Endothelial cell of umbilical vein (primary cell): ENCODE measurements at regions not wholly inside any gene's neighbourhood (a gene's known extent, or its start where the extent isn't known, plus 50 kb on each side); places are given as distances from the start of the nearest gene placed in this dataset.

Experiments used
- BruUV-seq: library from RNA; stranded (reverse); fragments of 400-500 nt; replicated peaks from 2 replicates; lab custom pipeline; 2021; lab: Mats Ljungman, UMichigan
- CTCF ChIA-PET: fragments of 300-600, 350-600 bp; sonication (Branson Sonifier 250); formaldehyde crosslinking; loops from one replicate; lab custom pipeline; 2021; ENCODE audit warnings: antibody characterized with exemption, inconsistent platforms; lab: Charles Lee
- POLR2A ChIA-PET: fragments of 300-600, 350-600 bp; sonication (Branson Sonifier 250); formaldehyde crosslinking; loops from one replicate; lab custom pipeline; 2021; ENCODE audit warnings: antibody characterized with exemption, inconsistent platforms; lab: Charles Lee
- DNase-seq: peaks from one replicate; pipeline ENCODE4 v3.0.0-alpha.2; 2011; ENCODE audit warnings: low read depth, low spot score
- FAIRE-seq: peaks from 2 replicates; lab custom pipeline; 2011; peaks lifted over from hg19 to GRCh38; lab: Jason Lieb, UNC
- H2AFZ ChIP-seq: 2 replicates; pipeline ENCODE4 v1.6.0; 2012; ENCODE audit warnings: low read depth, low read length, control low read depth, inconsistent platforms
- H3K27ac ChIP-seq: 2 replicates; pipeline ENCODE4 v1.5.1; 2011; ENCODE audit warnings: low read depth, mild to moderate bottlenecking, control low read depth, low read length, moderate library complexity; ENCODE audit not compliant: insufficient read depth
- H3K27me3 ChIP-seq, 2 experiments: 2 replicates each; pipeline versions ENCODE4 v1.6.0 to v1.6.1; 2011; ENCODE audit warnings: low read length in 2 of 2, mixed read lengths in 1 of 2; ENCODE audit not compliant: control insufficient read depth in 2 of 2, insufficient read depth in 2 of 2
- H3K36me3 ChIP-seq, 2 experiments: 2 replicates in 1 of 2; 3 replicates in 1 of 2; pipeline ENCODE4 v1.5.1; 2011; ENCODE audit warnings: low read length in 2 of 2, mild to moderate bottlenecking in 1 of 2, moderate library complexity in 1 of 2; ENCODE audit not compliant: control insufficient read depth in 2 of 2, insufficient read depth in 2 of 2; ENCODE audit errors: extremely low read depth in 1 of 2
- H3K4me1 ChIP-seq: 3 replicates; pipeline ENCODE4 v1.5.1; 2011; ENCODE audit warnings: mild to moderate bottlenecking, low read length; ENCODE audit not compliant: control insufficient read depth, insufficient read depth; ENCODE audit errors: extremely low read depth
- H3K4me2 ChIP-seq: 2 replicates; pipeline ENCODE4 v1.6.1; 2011; ENCODE audit warnings: low read length, control low read depth, mixed read lengths; ENCODE audit not compliant: insufficient read depth
- H3K4me3 ChIP-seq, 3 experiments: fragments of 200-600 bp in 1 of 3; sonication (generic), shearing (Covaris generic) in 1 of 3; replicated peaks in 1 of 3; 2 replicates each; pipeline ENCODE4 v1.5.1; 2011 to 2016; ENCODE audit warnings: control low read depth in 3 of 3, low read length in 3 of 3, mild to moderate bottlenecking in 2 of 3, inconsistent platforms in 1 of 3, low read depth in 1 of 3, moderate library complexity in 1 of 3; ENCODE audit not compliant: insufficient read depth in 1 of 3
- H3K79me2 ChIP-seq: 2 replicates; pipeline ENCODE4 v1.6.0; 2012; ENCODE audit warnings: low read length, inconsistent platforms; ENCODE audit not compliant: control insufficient read depth, insufficient read depth
- H3K9ac ChIP-seq: replicated peaks from 2 replicates; pipeline ENCODE3; 2011; ENCODE audit warnings: low read length, control low read depth; ENCODE audit not compliant: insufficient read depth; ENCODE audit errors: extremely low read depth
- H3K9me1 ChIP-seq: replicated peaks from 3 replicates; pipeline ENCODE4 v1.6.0; 2011; ENCODE audit warnings: mild to moderate bottlenecking, low read length; ENCODE audit not compliant: control insufficient read depth, insufficient read depth; ENCODE audit errors: extremely low read depth
- H3K9me3 ChIP-seq: replicated peaks from 2 replicates; pipeline ENCODE4 v1.5.1; 2012; ENCODE audit warnings: low read length, inconsistent platforms; ENCODE audit not compliant: control insufficient read depth, insufficient read depth
- H4K20me1 ChIP-seq: replicated peaks from 2 replicates; pipeline ENCODE3; 2011; ENCODE audit warnings: mild to moderate bottlenecking, low read length; ENCODE audit not compliant: control insufficient read depth, insufficient read depth; ENCODE audit errors: extremely low read depth
- EZH2 ChIP-seq: IDR thresholded peaks from 2 replicates; pipeline ENCODE4 v1.6.1; 2012; ENCODE audit warnings: borderline replicate concordance, low read depth, mild to moderate bottlenecking, moderate library complexity, low read length, inconsistent platforms; ENCODE audit not compliant: severe bottlenecking
- FOS ChIP-seq: IDR thresholded peaks from 2 replicates; pipeline ENCODE4 v1.6.1; 2011; ENCODE audit warnings: mild to moderate bottlenecking, low read length, moderate library complexity, borderline replicate concordance; ENCODE audit not compliant: insufficient read depth
- GATA2 ChIP-seq: IDR thresholded peaks from 2 replicates; pipeline ENCODE4 v1.7.0; 2011; ENCODE audit warnings: low read depth, mild to moderate bottlenecking, moderate library complexity, mixed read lengths, low read length; ENCODE audit not compliant: insufficient read length, insufficient read depth
- JUN ChIP-seq: IDR thresholded peaks from 2 replicates; pipeline ENCODE4 v1.6.1; 2011; ENCODE audit warnings: borderline replicate concordance, low read depth; ENCODE audit not compliant: insufficient read length, insufficient read depth
- MYC ChIP-seq: IDR thresholded peaks from one replicate; pipeline ENCODE4 v1.6.1; 2011; ENCODE audit warnings: mild to moderate bottlenecking, low read depth, low read length
- POLR2A ChIP-seq: IDR thresholded peaks from 2 replicates; pipeline ENCODE4 v1.6.1; 2012; ENCODE audit warnings: low read depth, mild to moderate bottlenecking, control low read depth, low read length
- POLR2AphosphoS5 ChIP-seq: IDR thresholded peaks from 2 replicates; pipeline ENCODE4 v1.6.1; 2012; ENCODE audit warnings: low read depth, mild to moderate bottlenecking, control low read depth, low read length, moderate library complexity; ENCODE audit not compliant: insufficient read depth
- dilution Hi-C: fragments of 300-500 bp; cut with MboI; formaldehyde crosslinking; loops from one replicate; pipeline ENCODE4 v1.15.0; 2019; ENCODE audit warnings: low sequenced_read_pairs; ENCODE audit not compliant: extremely low pct_ligation_motif_present
- intact Hi-C: fragments of 100-400 bp; cut with micrococcal nuclease; formaldehyde crosslinking; loops from one replicate; pipeline ENCODE4 v1.10.0; 2022
- TF ChIP-seq, protein P1 (sequence below), 2 donors: IDR thresholded peaks; 1 replicate in 1 of 2; 2 replicates in 1 of 2; pipeline ENCODE4 v1.5.1; 2011; ENCODE audit warnings: low read length in 2 of 2, mild to moderate bottlenecking in 2 of 2, moderate library complexity in 2 of 2, control low read depth in 1 of 2, inconsistent platforms in 1 of 2, low read depth in 1 of 2; ENCODE audit not compliant: insufficient read depth in 1 of 2; ENCODE audit errors: extremely low read depth in 1 of 2
- TF ChIP-seq, protein P2 (sequence below): IDR thresholded peaks from 2 replicates; pipeline ENCODE4 v1.6.1; 2011; ENCODE audit not compliant: insufficient read depth, insufficient read length

DNA sequence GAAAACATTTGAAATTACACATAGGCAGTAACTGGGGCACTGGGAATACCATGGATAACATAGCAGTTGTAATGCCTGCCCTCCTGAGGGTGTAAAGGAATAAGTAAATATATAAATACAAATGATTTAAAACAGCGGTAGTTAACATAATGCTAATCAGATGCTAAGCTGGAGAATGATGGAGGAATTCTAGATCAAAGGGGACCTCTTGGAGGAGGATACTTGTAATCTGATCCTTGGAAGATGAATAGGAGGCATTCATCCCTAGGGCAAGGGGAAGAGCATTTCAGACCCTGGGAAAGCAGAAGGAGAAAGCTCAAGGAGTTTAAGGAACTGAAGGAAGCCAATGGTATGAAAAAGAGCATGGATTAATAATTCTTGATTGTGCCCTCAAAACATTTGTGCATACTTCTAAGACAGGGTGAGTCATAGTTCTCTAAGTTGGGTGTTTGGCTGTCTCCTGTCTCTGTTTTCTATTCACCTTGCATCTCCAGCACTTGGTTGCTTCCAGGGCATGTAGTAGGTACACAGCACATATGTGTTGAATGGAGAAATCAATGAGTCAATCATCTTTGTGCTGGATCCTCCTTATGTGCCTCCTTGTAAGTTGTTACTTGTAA is 54.8 kb upstream of the PLPP4 start:
- CTCF ChIA-PET = no interaction called here
- DNase-seq (no peak), FAIRE-seq (no peak)
- no peaks in the 10 kb centered on the region for H3K4me1 ChIP-seq
- POLR2A ChIA-PET = no interaction called here
- BruUV-seq = no TSS peak
- dilution Hi-C loops (no loop called here), intact Hi-C loops (no loop called here)
- H3K79me2 ChIP-seq = no peaks in the 10 kb centered on the region
- no peak overlapping the region for H3K9ac ChIP-seq
- H2AFZ ChIP-seq = no peak overlapping the region
- no peaks in the 10 kb centered on the region for H3K9me3 ChIP-seq
- no peaks in the 10 kb centered on the region for H3K9me1 ChIP-seq
- TF ChIP-seq POLR2AphosphoS5 = no peak
- TF ChIP-seq FOS = no peak
- no peak for TF ChIP-seq GATA2
- H3K27ac ChIP-seq = no peak overlapping the region
- no peaks in the 10 kb centered on the region for H3K36me3 ChIP-seq
- no peaks in the 10 kb centered on the region for H4K20me1 ChIP-seq
- H3K4me2 ChIP-seq = no peak overlapping the region
- no peak overlapping the region for H3K4me3 ChIP-seq
- no peaks in the 10 kb centered on the region for H3K27me3 ChIP-seq

DNA sequence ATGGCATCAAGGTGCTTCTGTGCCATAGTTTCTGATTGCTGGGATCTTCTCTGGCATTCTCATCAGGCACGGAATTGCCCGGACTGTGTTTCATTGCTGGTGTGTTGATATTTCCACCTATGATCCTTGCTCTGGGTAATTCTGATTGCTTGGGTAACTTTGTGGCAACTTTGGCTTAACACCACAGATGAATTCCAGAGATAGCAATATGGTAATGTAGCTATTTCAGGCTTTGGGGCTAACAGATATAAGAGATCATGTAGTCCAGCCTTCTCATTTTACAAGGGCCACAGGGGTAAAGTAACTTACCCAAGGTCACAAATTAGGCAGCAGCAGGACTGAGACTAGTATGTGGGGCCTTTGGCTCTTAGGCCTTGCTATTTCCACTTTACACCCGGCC is 53.9 kb upstream of the PLPP4 start:
- H2AFZ ChIP-seq = no peak overlapping the region
- no peak overlapping the region for H3K4me2 ChIP-seq
- H3K4me1 ChIP-seq = no peaks in the 10 kb centered on the region
- TF ChIP-seq, protein P1, sequence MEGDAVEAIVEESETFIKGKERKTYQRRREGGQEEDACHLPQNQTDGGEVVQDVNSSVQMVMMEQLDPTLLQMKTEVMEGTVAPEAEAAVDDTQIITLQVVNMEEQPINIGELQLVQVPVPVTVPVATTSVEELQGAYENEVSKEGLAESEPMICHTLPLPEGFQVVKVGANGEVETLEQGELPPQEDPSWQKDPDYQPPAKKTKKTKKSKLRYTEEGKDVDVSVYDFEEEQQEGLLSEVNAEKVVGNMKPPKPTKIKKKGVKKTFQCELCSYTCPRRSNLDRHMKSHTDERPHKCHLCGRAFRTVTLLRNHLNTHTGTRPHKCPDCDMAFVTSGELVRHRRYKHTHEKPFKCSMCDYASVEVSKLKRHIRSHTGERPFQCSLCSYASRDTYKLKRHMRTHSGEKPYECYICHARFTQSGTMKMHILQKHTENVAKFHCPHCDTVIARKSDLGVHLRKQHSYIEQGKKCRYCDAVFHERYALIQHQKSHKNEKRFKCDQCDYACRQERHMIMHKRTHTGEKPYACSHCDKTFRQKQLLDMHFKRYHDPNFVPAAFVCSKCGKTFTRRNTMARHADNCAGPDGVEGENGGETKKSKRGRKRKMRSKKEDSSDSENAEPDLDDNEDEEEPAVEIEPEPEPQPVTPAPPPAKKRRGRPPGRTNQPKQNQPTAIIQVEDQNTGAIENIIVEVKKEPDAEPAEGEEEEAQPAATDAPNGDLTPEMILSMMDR (IDR thresholded peaks at IDR 0.05; ENCODE audit: extremely low read depth in 1 of 2, insufficient read depth in 1 of 2, low read depth in 1 of 2, low read length in 2 of 2) = no peak
- TF ChIP-seq EZH2 = no peak
- TF ChIP-seq JUN = no peak
- no peak for TF ChIP-seq GATA2
- no peak for TF ChIP-seq MYC
- no peak for TF ChIP-seq POLR2A
- TF ChIP-seq, protein P2, sequence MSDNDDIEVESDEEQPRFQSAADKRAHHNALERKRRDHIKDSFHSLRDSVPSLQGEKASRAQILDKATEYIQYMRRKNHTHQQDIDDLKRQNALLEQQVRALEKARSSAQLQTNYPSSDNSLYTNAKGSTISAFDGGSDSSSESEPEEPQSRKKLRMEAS = no peak
- TF ChIP-seq POLR2AphosphoS5 = no peak
- no peak for TF ChIP-seq FOS
- H3K79me2 ChIP-seq = no peaks in the 10 kb centered on the region
- H3K4me3 ChIP-seq = no peak overlapping the region
- no TSS peak for BruUV-seq
- no peak overlapping the region for H3K27ac ChIP-seq
- intact Hi-C loops (no loop called here), dilution Hi-C loops (no loop called here)
- DNase-seq (no peak), FAIRE-seq (no peak)
- ChIA-PET POLR2A (no interaction called here), CTCF (no interaction called here)
- no peaks in the 10 kb centered on the region for H3K36me3 ChIP-seq
- H3K9me1 ChIP-seq = no peaks in the 10 kb centered on the region
- no peaks in the 10 kb centered on the region for H3K27me3 ChIP-seq
- H3K9ac ChIP-seq = no peak overlapping the region
- H3K9me3 ChIP-seq = no peaks in the 10 kb centered on the region
- H4K20me1 ChIP-seq = no peaks in the 10 kb centered on the region
